ENCODE measurements at regions not wholly inside any gene's neighbourhood (a gene's known extent, or its start where the extent isn't known, plus 50 kb on each side); places are given as distances from the start of the nearest gene placed in this dataset.

GRCh38 chr12:13311551-13311950 is 115.0 kb downstream of the EMP1 start:
- no peak for DNase-seq
- no peaks in the 10 kb centered on the region for H3K4me1 Mint-ChIP-seq
- peaks cover 8% of the 10 kb centered on the region for H3K27me3 Mint-ChIP-seq
- no peaks in the 10 kb centered on the region for H3K9me3 Mint-ChIP-seq
- no peaks in the 10 kb centered on the region for H3K36me3 Mint-ChIP-seq
- H3K4me3 Mint-ChIP-seq = no peak overlapping the region
- no peak overlapping the region for H3K27ac Mint-ChIP-seq

DNA sequence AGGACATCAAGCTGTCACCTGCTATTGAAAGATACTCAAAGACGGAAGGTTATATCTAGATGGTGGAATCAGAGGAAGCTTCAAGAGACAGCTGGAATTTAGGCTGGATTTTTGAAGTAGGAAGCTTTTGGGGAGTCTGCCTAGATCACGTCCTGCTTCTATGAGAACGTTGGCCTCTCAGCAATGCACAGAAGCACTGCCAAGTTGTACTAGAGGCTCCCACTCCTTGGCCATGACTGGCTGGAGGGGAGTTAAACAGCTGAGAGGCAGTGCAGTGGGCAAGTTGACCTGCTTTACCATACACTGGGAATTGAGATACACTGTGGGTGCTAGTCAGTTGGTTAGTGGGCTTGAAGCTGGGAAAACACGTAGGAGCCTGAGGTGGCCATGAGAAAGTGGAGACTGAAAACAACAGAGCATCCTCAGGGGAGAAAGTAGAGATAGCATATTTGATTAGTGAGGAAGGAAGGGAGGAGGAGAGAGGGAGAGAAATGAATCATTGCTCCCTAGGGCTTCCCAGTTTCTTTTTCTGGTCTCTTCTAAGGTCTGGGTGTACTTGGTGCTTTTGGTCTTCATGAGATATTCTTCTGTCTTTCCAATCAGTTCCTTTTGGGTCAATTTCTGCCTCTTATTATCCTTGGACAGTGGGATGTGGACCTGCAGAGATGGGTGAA is 110.8 kb downstream of the EMP1 start:
- no peaks in the 10 kb centered on the region for H3K36me3 Mint-ChIP-seq
- H3K4me1 Mint-ChIP-seq = no peaks in the 10 kb centered on the region
- H3K4me3 Mint-ChIP-seq = no peak overlapping the region
- no peak overlapping the region for H3K27ac Mint-ChIP-seq
- no peaks in the 10 kb centered on the region for H3K9me3 Mint-ChIP-seq
- DNase-seq = no peak
- H3K27me3 Mint-ChIP-seq = peaks cover 22% of the 10 kb centered on the region

DNA sequence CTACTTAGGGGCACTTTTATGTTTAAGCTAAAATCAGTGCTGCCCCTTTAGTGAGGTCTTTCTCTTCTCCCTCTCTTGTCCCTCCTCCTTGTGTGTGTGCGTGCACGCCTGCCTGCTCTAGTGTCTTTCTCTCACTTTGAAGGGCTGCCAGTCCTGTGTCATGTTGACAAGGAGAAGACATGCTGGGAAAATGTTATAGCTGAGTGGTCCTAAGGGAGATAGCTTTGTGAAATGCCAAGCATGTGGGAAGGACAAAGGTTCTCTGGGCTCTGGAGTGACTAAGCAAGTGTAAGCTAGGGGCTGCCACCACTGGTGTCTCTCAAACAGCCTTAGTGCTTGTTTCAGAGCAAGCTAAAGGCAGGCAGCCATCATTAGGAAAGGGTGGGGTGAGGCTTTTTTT is 108.4 kb downstream of the EMP1 start:
- Mint-ChIP-seq H3K9me3 (no peaks in the 10 kb centered on the region), H3K27me3 (peaks cover 25% of the 10 kb centered on the region), H3K36me3 (no peaks in the 10 kb centered on the region), H3K4me3 (no peak overlapping the region), H3K4me1 (no peaks in the 10 kb centered on the region), H3K27ac (no peak overlapping the region)
- no peak for DNase-seq

- Mint-ChIP-seq H3K4me3 (no peak overlapping the region), H3K4me1 (no peaks in the 10 kb centered on the region), H3K36me3 (no peaks in the 10 kb centered on the region), H3K9me3 (no peaks in the 10 kb centered on the region), H3K27me3 (peaks cover 15% of the 10 kb centered on the region), H3K27ac (no peak overlapping the region)
- no peak for DNase-seq
Observed at GRCh38 chr12:13299457-13299856, 102.9 kb downstream of the EMP1 start.

DNA sequence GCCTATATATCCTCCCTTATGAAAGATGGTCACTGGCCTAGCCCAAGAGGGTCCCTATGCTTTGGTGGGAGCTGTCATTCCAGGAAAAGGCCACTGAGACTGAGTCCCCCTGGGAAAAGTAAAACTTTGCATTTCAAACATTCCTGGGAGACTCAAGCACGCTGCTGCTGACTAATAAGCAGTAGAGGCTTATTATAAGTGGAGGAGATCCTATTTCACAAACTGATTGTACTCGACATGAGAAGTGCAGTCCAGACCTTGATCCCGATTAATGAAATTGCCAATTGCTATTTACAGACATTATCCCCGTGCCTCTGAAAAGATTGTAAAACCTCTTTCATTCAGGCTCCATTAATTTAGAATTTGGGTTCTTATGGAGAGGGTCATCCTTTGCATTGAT is 96.6 kb downstream of the EMP1 start:
- Mint-ChIP-seq H3K27me3 (no peaks in the 10 kb centered on the region), H3K4me1 (no peaks in the 10 kb centered on the region)

DNA sequence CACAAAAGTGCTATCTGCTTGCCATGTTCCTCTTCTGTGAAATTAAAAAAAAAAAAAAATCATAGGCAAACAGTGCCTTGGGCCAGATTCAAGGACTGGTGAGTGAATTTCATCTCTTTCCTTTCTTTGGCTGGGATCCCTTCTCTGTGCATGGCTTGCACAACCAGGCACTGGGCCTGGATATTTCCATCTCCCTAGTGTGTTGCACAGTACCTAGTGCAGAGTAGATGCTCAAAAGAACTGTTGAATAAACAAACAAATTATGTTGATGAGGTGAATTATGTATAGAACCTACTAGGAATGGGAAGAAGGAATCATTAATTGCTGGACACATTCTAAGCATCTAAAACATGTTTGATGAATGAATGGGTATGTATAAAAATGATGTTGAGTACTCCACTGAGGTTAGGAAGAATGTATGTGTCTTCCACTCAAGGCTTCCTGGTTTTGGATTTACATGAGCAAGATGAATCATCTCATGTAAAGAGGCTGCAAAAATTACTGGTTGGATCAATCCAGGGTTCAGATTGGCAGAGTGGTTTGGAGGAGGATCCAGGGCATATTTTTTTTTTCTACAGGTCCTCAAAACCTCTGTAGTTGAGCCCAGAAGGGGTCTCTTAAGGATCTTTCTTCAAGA is 93.2 kb downstream of the EMP1 start:
- no peaks in the 10 kb centered on the region for H3K9me3 Mint-ChIP-seq
- no peak overlapping the region for H3K4me3 Mint-ChIP-seq
- DNase-seq = no peak
- H3K27ac Mint-ChIP-seq = no peak overlapping the region
- no peaks in the 10 kb centered on the region for H3K27me3 Mint-ChIP-seq
- H3K36me3 Mint-ChIP-seq = no peaks in the 10 kb centered on the region
- no peaks in the 10 kb centered on the region for H3K4me1 Mint-ChIP-seq

More for the DNA sequence above, 96.6 kb downstream of the EMP1 start:
- Mint-ChIP-seq H3K36me3 (no peaks in the 10 kb centered on the region), H3K9me3 (no peaks in the 10 kb centered on the region), H3K4me3 (no peak overlapping the region), H3K27ac (no peak overlapping the region)
- no peak for DNase-seq

- no peak overlapping the region for H3K27ac Mint-ChIP-seq
- no peak for DNase-seq
- H3K27me3 Mint-ChIP-seq = no peaks in the 10 kb centered on the region
- H3K4me1 Mint-ChIP-seq = no peaks in the 10 kb centered on the region
- no peaks in the 10 kb centered on the region for H3K9me3 Mint-ChIP-seq
- H3K36me3 Mint-ChIP-seq = no peaks in the 10 kb centered on the region
- H3K4me3 Mint-ChIP-seq = no peak overlapping the region
Observed at GRCh38 chr12:13288937-13289652, 92.6 kb downstream of the EMP1 start.

GRCh38 chr12:13288501-13288900 is 92.0 kb downstream of the EMP1 start:
- Mint-ChIP-seq H3K4me1 (no peaks in the 10 kb centered on the region), H3K9me3 (no peaks in the 10 kb centered on the region), H3K36me3 (no peaks in the 10 kb centered on the region), H3K4me3 (no peak overlapping the region), H3K27ac (no peak overlapping the region), H3K27me3 (no peaks in the 10 kb centered on the region)
- DNase-seq = no peak

- peaks cover 3% of the 10 kb centered on the region for H3K9me3 Mint-ChIP-seq
Observed at GRCh38 chr12:13283867-13284266, 87.3 kb downstream of the EMP1 start.

DNA sequence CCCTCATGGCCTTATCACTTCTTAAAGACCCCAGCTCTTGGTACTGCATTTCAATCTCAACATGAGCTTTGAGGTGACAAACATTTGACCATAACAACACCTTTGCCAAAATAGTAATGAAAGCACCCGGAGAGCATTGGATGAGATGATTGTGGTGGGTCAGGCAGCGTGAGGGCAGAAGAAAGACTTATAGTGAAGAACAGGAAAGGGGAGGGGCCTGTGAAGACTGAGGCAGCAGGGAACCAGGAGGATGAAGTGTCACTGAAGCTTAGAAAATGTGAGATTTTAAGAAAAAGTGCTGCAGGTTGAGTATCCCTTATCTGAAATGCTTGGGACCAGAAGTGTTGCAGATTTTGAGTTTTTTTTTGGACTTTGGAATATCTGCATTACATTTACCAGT is 86.3 kb downstream of the EMP1 start:
- Mint-ChIP-seq H3K4me1 (peaks cover 2% of the 10 kb centered on the region), H3K4me3 (no peak overlapping the region), H3K27ac (no peak overlapping the region), H3K36me3 (no peaks in the 10 kb centered on the region), H3K27me3 (peaks cover 12% of the 10 kb centered on the region), H3K9me3 (peaks cover 3% of the 10 kb centered on the region)
- no peak for DNase-seq

More at GRCh38 chr12:13283867-13284266, 87.3 kb downstream of the EMP1 start:
- DNase-seq = no peak
- Mint-ChIP-seq H3K27me3 (peaks cover 7% of the 10 kb centered on the region), H3K4me1 (no peaks in the 10 kb centered on the region), H3K27ac (no peak overlapping the region), H3K4me3 (no peak overlapping the region), H3K36me3 (no peaks in the 10 kb centered on the region)

DNA sequence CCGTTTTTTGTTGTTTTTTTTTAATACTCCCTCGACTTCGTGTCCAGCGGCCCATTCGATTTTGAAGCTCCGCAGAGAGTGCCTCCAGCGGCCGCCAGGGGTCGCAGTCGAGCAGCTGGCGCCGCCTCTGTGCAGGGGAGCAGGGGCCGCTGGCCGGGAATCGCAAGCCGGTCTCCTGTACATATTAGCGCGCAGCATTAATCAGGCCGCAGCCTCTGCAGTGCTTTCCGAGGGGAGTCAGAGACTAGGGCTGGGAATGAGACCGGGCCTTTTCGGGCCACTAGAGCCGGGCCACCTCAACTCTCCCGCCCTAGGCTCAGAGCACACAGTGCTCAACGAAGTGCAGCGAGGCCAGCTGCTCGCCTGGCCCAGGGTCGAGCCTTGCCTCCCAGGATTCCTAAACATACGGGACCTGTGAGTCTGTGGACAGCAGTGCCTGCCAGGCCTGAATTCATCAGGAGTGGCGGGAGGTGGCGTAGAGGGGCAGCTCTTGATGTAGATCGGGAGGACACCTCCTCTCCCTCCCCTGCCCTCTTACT is 81.8 kb downstream of the EMP1 start:
- Mint-ChIP-seq H3K4me3 (no peak overlapping the region), H3K36me3 (no peaks in the 10 kb centered on the region), H3K4me1 (peaks cover 2% of the 10 kb centered on the region), H3K9me3 (peaks cover 3% of the 10 kb centered on the region), H3K27ac (no peak overlapping the region), H3K27me3 (peaks cover 47% of the 10 kb centered on the region)
- peak; percentile 70 for DNase-seq

DNA sequence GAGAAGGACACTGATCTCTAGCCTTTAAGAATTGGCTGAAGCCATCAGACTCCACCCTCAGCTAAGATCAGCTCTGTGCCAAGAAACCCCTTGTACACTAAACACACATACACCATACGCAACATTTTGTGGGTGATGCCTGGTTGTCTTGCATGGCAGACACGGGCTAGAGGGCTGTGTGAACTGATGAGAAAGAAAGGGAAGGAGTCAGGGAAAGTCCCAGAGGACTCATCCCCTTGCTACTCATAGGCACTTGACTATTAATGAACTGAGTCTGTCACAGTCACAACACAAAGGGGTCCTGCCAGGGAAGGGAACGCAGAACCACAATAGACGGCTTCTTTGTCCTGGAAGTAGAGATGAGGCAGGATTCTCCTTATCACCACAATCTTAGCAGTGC is 80.8 kb downstream of the EMP1 start:
- Mint-ChIP-seq H3K36me3 (no peaks in the 10 kb centered on the region), H3K27ac (no peak overlapping the region), H3K9me3 (peaks cover 3% of the 10 kb centered on the region), H3K4me1 (peaks cover 2% of the 10 kb centered on the region), H3K4me3 (no peak overlapping the region), H3K27me3 (peaks cover 47% of the 10 kb centered on the region)
- DNase-seq = no peak

GRCh38 chr12:13275241-13276085 is 78.9 kb downstream of the EMP1 start:
- no peak overlapping the region for H3K4me3 Mint-ChIP-seq
- no peaks in the 10 kb centered on the region for H3K36me3 Mint-ChIP-seq
- DNase-seq = no peak
- peaks cover 47% of the 10 kb centered on the region for H3K27me3 Mint-ChIP-seq
- peaks cover 2% of the 10 kb centered on the region for H3K4me1 Mint-ChIP-seq
- peaks cover 3% of the 10 kb centered on the region for H3K9me3 Mint-ChIP-seq
- no peak overlapping the region for H3K27ac Mint-ChIP-seq

DNA sequence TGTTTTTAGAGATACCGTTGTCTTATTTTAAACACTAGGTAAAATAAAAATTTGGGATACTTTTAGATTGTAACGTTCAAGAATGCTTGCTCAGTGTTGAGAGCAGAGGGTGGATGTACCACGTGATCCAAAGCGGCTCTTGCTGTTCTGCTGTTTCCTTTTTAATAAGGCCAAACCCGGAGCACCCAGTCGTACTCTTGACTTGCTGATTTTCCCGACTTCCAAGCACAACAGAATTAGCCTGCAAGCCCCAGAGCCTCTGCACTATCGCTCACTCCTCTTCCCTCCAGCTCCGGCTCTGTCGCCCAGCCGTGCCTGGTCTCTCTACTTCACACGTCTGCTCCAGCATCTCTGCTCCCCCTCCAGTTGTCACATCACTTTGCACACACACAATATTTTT is 77.3 kb downstream of the EMP1 start:
- H3K27ac Mint-ChIP-seq = no peak overlapping the region
- no peaks in the 10 kb centered on the region for H3K36me3 Mint-ChIP-seq
- peaks cover 40% of the 10 kb centered on the region for H3K27me3 Mint-ChIP-seq
- peaks cover 2% of the 10 kb centered on the region for H3K4me1 Mint-ChIP-seq
- H3K4me3 Mint-ChIP-seq = no peak overlapping the region
- no peak for DNase-seq
- H3K9me3 Mint-ChIP-seq = no peaks in the 10 kb centered on the region

- Mint-ChIP-seq H3K4me1 (peaks cover under 1% of the 10 kb centered on the region), H3K9me3 (no peaks in the 10 kb centered on the region), H3K27me3 (peaks cover 38% of the 10 kb centered on the region), H3K36me3 (no peaks in the 10 kb centered on the region), H3K27ac (no peak overlapping the region), H3K4me3 (no peak overlapping the region)
- DNase-seq = no peak
Observed at GRCh38 chr12:13273097-13273496, 76.6 kb downstream of the EMP1 start.

Data from activated naive CD8-positive, alpha-beta T cell treated with anti-CD3 and anti-CD28 coated beads for 36 hours (primary cell).